ENCODE measurements at regions not wholly inside any gene's neighbourhood (a gene's known extent, or its start where the extent isn't known, plus 50 kb on each side); places are given as distances from the start of the nearest gene placed in this dataset.
A peak's percentile ranks its signal among the peaks of the same experiment; 100 is the strongest.

GRCh38 chr12:81022531-81022930 is 55.3 kb upstream of the ACSS3 start:
- in situ Hi-C loops (cut with HindIII; ENCODE audit: low sequenced_read_pairs): no loop called here
- TF ChIP-seq, protein P1, sequence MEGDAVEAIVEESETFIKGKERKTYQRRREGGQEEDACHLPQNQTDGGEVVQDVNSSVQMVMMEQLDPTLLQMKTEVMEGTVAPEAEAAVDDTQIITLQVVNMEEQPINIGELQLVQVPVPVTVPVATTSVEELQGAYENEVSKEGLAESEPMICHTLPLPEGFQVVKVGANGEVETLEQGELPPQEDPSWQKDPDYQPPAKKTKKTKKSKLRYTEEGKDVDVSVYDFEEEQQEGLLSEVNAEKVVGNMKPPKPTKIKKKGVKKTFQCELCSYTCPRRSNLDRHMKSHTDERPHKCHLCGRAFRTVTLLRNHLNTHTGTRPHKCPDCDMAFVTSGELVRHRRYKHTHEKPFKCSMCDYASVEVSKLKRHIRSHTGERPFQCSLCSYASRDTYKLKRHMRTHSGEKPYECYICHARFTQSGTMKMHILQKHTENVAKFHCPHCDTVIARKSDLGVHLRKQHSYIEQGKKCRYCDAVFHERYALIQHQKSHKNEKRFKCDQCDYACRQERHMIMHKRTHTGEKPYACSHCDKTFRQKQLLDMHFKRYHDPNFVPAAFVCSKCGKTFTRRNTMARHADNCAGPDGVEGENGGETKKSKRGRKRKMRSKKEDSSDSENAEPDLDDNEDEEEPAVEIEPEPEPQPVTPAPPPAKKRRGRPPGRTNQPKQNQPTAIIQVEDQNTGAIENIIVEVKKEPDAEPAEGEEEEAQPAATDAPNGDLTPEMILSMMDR (IDR thresholded peaks at IDR 0.05; ENCODE audit: low read depth, low read length, missing control alignments): no peak
- H3K4me3 ChIP-seq (ENCODE audit: low read depth, low read length): no peak overlapping the region
- no peak for DNase-seq (ENCODE audit: low read depth)

GRCh38 chr12:81021834-81022233 is 56.0 kb upstream of the ACSS3 start:
- H3K4me3 ChIP-seq (ENCODE audit: low read depth, low read length): no peak overlapping the region
- TF ChIP-seq, protein P1 (IDR thresholded peaks at IDR 0.05; ENCODE audit: low read depth, low read length, missing control alignments): no peak
- in situ Hi-C loops (cut with HindIII; ENCODE audit: low sequenced_read_pairs): no loop called here
- DNase-seq (ENCODE audit: low read depth): peak; percentile 54

DNA sequence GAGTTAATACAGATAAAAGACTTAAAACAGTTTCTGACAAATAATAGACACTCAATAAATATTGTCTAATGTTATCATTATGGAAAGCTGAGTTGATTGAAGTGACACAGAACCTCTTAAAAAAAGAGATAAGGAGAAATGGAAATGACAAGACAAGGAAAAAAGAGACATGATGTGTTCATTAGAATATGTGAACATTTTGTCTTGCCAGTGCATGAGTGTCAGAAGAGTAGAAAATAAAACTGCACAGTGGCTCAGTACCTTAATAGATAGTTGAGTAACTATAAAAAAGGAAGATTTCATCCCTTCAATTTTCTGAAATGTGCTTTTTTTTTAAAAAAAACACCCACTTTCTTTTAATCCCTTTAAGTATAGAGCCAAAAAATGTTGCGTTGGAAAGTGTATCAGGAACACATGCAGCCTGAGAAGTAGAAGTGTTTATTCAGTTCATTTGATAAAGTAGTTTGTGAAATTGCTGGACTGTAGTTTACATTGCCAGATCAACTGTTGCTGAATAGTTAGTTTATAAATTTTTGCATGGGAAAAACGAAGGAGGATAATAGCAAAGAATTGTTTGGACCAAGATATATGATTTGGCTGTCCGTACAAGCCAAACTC is 56.6 kb upstream of the ACSS3 start:
- TF ChIP-seq, protein P1 (IDR thresholded peaks at IDR 0.05; ENCODE audit: low read depth, low read length, missing control alignments): no peak
- no peak overlapping the region for H3K4me3 ChIP-seq (ENCODE audit: low read depth, low read length)
- in situ Hi-C loops (cut with HindIII; ENCODE audit: low sequenced_read_pairs): no loop called here
- DNase-seq (ENCODE audit: low read depth): no peak

DNA sequence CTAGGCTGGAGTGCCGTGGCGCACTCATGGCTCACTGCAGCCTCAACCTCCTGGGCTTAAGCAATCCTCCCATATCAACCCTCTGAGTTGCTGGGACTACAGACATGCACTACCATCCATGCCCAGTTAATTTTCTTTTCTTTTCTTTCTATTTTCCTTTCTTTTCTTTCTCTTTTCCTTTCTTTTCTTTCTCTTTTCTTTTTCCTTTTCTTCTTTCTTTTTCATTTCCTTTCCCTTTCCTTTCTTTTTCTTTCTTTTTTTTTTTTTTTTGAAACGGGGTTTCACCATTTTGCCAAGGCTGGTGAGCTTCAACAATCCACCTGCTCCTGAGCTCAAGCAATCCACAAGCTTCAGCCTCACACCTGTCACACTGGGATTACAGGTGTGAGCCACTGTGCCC is 60.1 kb upstream of the ACSS3 start:
- in situ Hi-C loops (cut with HindIII; ENCODE audit: low sequenced_read_pairs): no loop called here
- no peak overlapping the region for H3K4me3 ChIP-seq (ENCODE audit: low read depth, low read length)
- TF ChIP-seq, protein P1 (IDR thresholded peaks at IDR 0.05; ENCODE audit: low read depth, low read length, missing control alignments): no peak
- no peak for DNase-seq (ENCODE audit: low read depth)

- in situ Hi-C loops (cut with HindIII; ENCODE audit: low sequenced_read_pairs): no loop called here
- DNase-seq (ENCODE audit: low read depth): no peak
- TF ChIP-seq, protein P1 (IDR thresholded peaks at IDR 0.05; ENCODE audit: low read depth, low read length, missing control alignments): no peak
- no peak overlapping the region for H3K4me3 ChIP-seq (ENCODE audit: low read depth, low read length)
Observed at GRCh38 chr12:81015510-81015909, 62.4 kb upstream of the ACSS3 start.

GRCh38 chr12:81010641-81011040 is 67.2 kb upstream of the ACSS3 start:
- no peak overlapping the region for H3K4me3 ChIP-seq (ENCODE audit: low read depth, low read length)
- DNase-seq (ENCODE audit: low read depth): no peak
- in situ Hi-C loops (cut with HindIII; ENCODE audit: low sequenced_read_pairs): no loop called here
- TF ChIP-seq, protein P1 (IDR thresholded peaks at IDR 0.05; ENCODE audit: low read depth, low read length, missing control alignments): no peak
